Heart left ventricle (tissue), 13 donors: ENCODE measurements at regions not wholly inside any gene's neighbourhood (a gene's known extent, or its start where the extent isn't known, plus 50 kb on each side); places are given as distances from the start of the nearest gene placed in this dataset.

Experiments used
- CTCF ChIP-seq, 12 donors: fragments of 200-600 bp; sonication (generic) in 4 of 12; IDR thresholded peaks; one replicate each; pipeline versions ENCODE4 v1.5.0 to v1.8.0; 2018 to 2022; ENCODE audit warnings: antibody characterized with exemption in 12 of 12, mild to moderate bottlenecking in 5 of 12
- POLR2A ChIP-seq, 2 donors: fragments of 450-650 bp; IDR thresholded peaks; one replicate each; pipeline ENCODE4 v1.6.1; 2017; ENCODE audit warnings: antibody characterized with exemption in 2 of 2, mild to moderate bottlenecking in 2 of 2, moderate library complexity in 2 of 2
- donor health status: ischemic (EF 13 %, LVEDD 7.1; RV severe dilation, severe dysfunction).
- donor health status: DM: no; HTN: yes; CAD: no.
- donor health status: DM: no; HTN: no; CAD: no.
- donor health status: ischemic (EF 25% LVEDD 6.9; RV normal size, moderate dysfunction).
- donor health status: ischemic (EF 25% LVEDD 5.7; RV mildly dilated, moderate dysfunction).
- donor health status: ischemic (EF 35%, LVEDD 5.7; RV mildly dilated, moderate dysfunction).
- donor health status: nonischemic (EF 11% LVEDD 7.7; RV severe dilation, severe dysfunction).
- donor health status: DM: yes; HTN: yes; CAD: no.
- donor health status: PGD.
- donor health status: ischemic (EF 29% LVEDD 5.4; RV normal size, mild dysfunction).
- donor health status: nonischemic (EF 23%, LVEDD 6.1; RV moderate dilation, normal function).

- TF ChIP-seq POLR2A (IDR thresholded peaks at IDR 0.05): no peak
- TF ChIP-seq CTCF (IDR thresholded peaks at IDR 0.05): no peak
Measured at GRCh38 chr7:52243685-52244084, 791.7 kb upstream of the POM121L12 start.
